ENCODE measurements at regions not wholly inside any gene's neighbourhood (a gene's known extent, or its start where the extent isn't known, plus 50 kb on each side); places are given as distances from the start of the nearest gene placed in this dataset.

GRCh38 chr11:25453471-25453870 lies 878.5 kb upstream of the ANO3 start:
- H3K9me3 ChIP-seq (ENCODE audit: control insufficient read depth, insufficient read depth, low read length) = no peaks in the 10 kb centered on the region
- intact Hi-C loops (cut with micrococcal nuclease) = no loop called here
- H3K4me3 ChIP-seq (ENCODE audit: low read length) = no peak overlapping the region
- no peak for ATAC-seq
- Mint-ChIP-seq H3K27me3 (ENCODE audit: low read depth in 2 of 2) (no peaks in the 10 kb centered on the region), H3K4me1 (no peaks in the 10 kb centered on the region), H3K27ac (no peak overlapping the region), H3K36me3 (no peaks in the 10 kb centered on the region), H3K9me3 (peaks cover 9 to 16% of the 10 kb centered on the region in 2 donors), H3K4me3 (no peak overlapping the region)
- no peaks in the 10 kb centered on the region for H3K27me3 ChIP-seq (ENCODE audit: control insufficient read depth, insufficient read depth, low read length)
- H3K36me3 ChIP-seq (ENCODE audit: control insufficient read depth, insufficient read depth, low read length) = no peaks in the 10 kb centered on the region
- no peak for TF ChIP-seq CTCF (IDR thresholded peaks at IDR 0.05)
- H3K27ac ChIP-seq (ENCODE audit: low read length) = no peak overlapping the region
- H3K4me1 ChIP-seq (ENCODE audit: control insufficient read depth, insufficient read depth, low read length) = no peaks in the 10 kb centered on the region
- no peak for DNase-seq
- 88% methylated on average over 8 of the region's 8 CpGs for WGBS (ENCODE audit: insufficient coverage)

- no peaks in the 10 kb centered on the region for H3K4me1 Mint-ChIP-seq
- no CpG with 5 or more reads among the region's 1 CpG for WGBS (ENCODE audit: insufficient coverage)
Observed at GRCh38 chr11:25456211-25456610, 875.7 kb upstream of the ANO3 start.

GRCh38 chr11:25483915-25484635 lies 847.9 kb upstream of the ANO3 start:
- H3K27ac Mint-ChIP-seq = no peak overlapping the region
- intact Hi-C loops (cut with micrococcal nuclease) = no loop called here

More at GRCh38 chr11:25456211-25456610, 875.7 kb upstream of the ANO3 start:
- intact Hi-C loops (cut with micrococcal nuclease) = no loop called here
- H3K36me3 Mint-ChIP-seq = no peaks in the 10 kb centered on the region
- TF ChIP-seq CTCF (IDR thresholded peaks at IDR 0.05) = no peak
- Histone ChIP-seq H3K36me3 (ENCODE audit: control insufficient read depth, insufficient read depth, low read length) (no peaks in the 10 kb centered on the region), H3K27ac (ENCODE audit: low read length) (no peak overlapping the region), H3K4me1 (ENCODE audit: control insufficient read depth, insufficient read depth, low read length) (no peaks in the 10 kb centered on the region), H3K9me3 (ENCODE audit: control insufficient read depth, insufficient read depth, low read length) (no peaks in the 10 kb centered on the region), H3K4me3 (ENCODE audit: low read length) (no peak overlapping the region), H3K27me3 (ENCODE audit: control insufficient read depth, insufficient read depth, low read length) (no peaks in the 10 kb centered on the region)
- H3K9me3 Mint-ChIP-seq = peaks cover 6 to 11% of the 10 kb centered on the region in 2 donors
- no peak overlapping the region for H3K27ac Mint-ChIP-seq
- ATAC-seq (no peak), DNase-seq (no peak)
- no peaks in the 10 kb centered on the region for H3K27me3 Mint-ChIP-seq (ENCODE audit: low read depth in 2 of 2)
- H3K4me3 Mint-ChIP-seq = no peak overlapping the region

More at GRCh38 chr11:25483915-25484635, 847.9 kb upstream of the ANO3 start:
- Histone ChIP-seq H3K27ac (ENCODE audit: low read length) (no peak overlapping the region), H3K4me1 (ENCODE audit: control insufficient read depth, insufficient read depth, low read length) (no peaks in the 10 kb centered on the region), H3K9me3 (ENCODE audit: control insufficient read depth, insufficient read depth, low read length) (peaks cover 3% of the 10 kb centered on the region), H3K27me3 (ENCODE audit: control insufficient read depth, insufficient read depth, low read length) (no peaks in the 10 kb centered on the region), H3K4me3 (ENCODE audit: low read length) (no peak overlapping the region), H3K36me3 (ENCODE audit: control insufficient read depth, insufficient read depth, low read length) (no peaks in the 10 kb centered on the region)
- H3K4me3 Mint-ChIP-seq = no peak overlapping the region
- peaks cover 0 to 10% of the 10 kb centered on the region in 2 donors for H3K9me3 Mint-ChIP-seq
- WGBS (ENCODE audit: insufficient coverage) = 94% methylated on average over 2 of the region's 5 CpGs
- no peak for DNase-seq
- no peak for TF ChIP-seq CTCF (IDR thresholded peaks at IDR 0.05)
- no peaks in the 10 kb centered on the region for H3K27me3 Mint-ChIP-seq (ENCODE audit: low read depth in 2 of 2)
- no peaks in the 10 kb centered on the region for H3K4me1 Mint-ChIP-seq
- peaks cover 6% of the 10 kb centered on the region for H3K36me3 Mint-ChIP-seq
- no peak for ATAC-seq

Data from natural killer cell (primary cell).